CD4-positive, alpha-beta T cell (primary cell): ENCODE measurements at regions not wholly inside any gene's neighbourhood (a gene's known extent, or its start where the extent isn't known, plus 50 kb on each side); places are given as distances from the start of the nearest gene placed in this dataset.

Experiments
- ATAC-seq: fragments of 200-7000 bp; cut with Tn5 transposase; one replicate; pipeline ENCODE4 v1.10.0; 2022; ENCODE audit warnings: mild to moderate bottlenecking; ENCODE audit not compliant: poor library complexity
- CTCF ChIA-PET: fragments of 350-600 bp; sonication (Branson Sonifier 250); formaldehyde crosslinking; loops from one replicate; lab custom pipeline; 2021; ENCODE audit warnings: antibody characterized with exemption, inconsistent platforms; lab: Charles Lee
- POLR2A ChIA-PET: fragments of 350-600 bp; sonication (Branson Sonifier 250); formaldehyde crosslinking; loops from one replicate; lab custom pipeline; 2021; ENCODE audit warnings: antibody characterized with exemption, inconsistent platforms; lab: Charles Lee
- DNase-seq, 14 experiments: peaks; one replicate each; pipeline ENCODE4 v3.0.0-alpha.2; 2013 to 2020; ENCODE audit warnings: mixed read lengths in 2 of 14
- H3K27ac ChIP-seq, 2 donors: one replicate each; pipeline versions ENCODE4 v1.5.1 to v1.7.0; 2013; ENCODE audit warnings: low read length in 2 of 2, low read depth in 1 of 2, mild to moderate bottlenecking in 1 of 2
- H3K27me3 ChIP-seq, 2 experiments: 1 replicate in 1 of 2; 2 replicates in 1 of 2; pipeline versions ENCODE4 v1.6.1 to v1.7.0; 2013; ENCODE audit warnings: low read length in 2 of 2, control low read depth in 1 of 2, mild to moderate bottlenecking in 1 of 2, moderate library complexity in 1 of 2; ENCODE audit not compliant: insufficient read depth in 2 of 2, control insufficient read depth in 1 of 2
- H3K36me3 ChIP-seq: one replicate; pipeline ENCODE4 v1.6.1; 2013; ENCODE audit warnings: low read length, control low read depth; ENCODE audit not compliant: insufficient read depth
- H3K4me1 ChIP-seq: one replicate; pipeline ENCODE4 v1.6.1; 2013; ENCODE audit warnings: low read length, control low read depth; ENCODE audit not compliant: insufficient read depth
- H3K4me3 ChIP-seq: one replicate; pipeline ENCODE4 v1.5.1; 2013; ENCODE audit warnings: mild to moderate bottlenecking, low read length, moderate library complexity
- H3K9me3 ChIP-seq, 2 experiments: 1 replicate in 1 of 2; 2 replicates in 1 of 2; pipeline versions ENCODE4 v1.6.1 to v1.7.0; 2013; ENCODE audit warnings: low read length in 2 of 2, mild to moderate bottlenecking in 2 of 2, control low read depth in 1 of 2, moderate library complexity in 1 of 2; ENCODE audit not compliant: control insufficient read depth in 1 of 2, insufficient read depth in 1 of 2
- H3K27ac Mint-ChIP-seq: one replicate; pipeline ENCODE4 v1.8.0; 2020; ENCODE audit warnings: mixed read lengths
- H3K27me3 Mint-ChIP-seq: one replicate; pipeline ENCODE4 v1.8.0; 2021; ENCODE audit warnings: mixed read lengths
- H3K36me3 Mint-ChIP-seq: one replicate; pipeline ENCODE4 v1.8.0; 2021; ENCODE audit warnings: low read depth, mixed read lengths
- H3K4me1 Mint-ChIP-seq: one replicate; pipeline ENCODE4 v1.8.0; 2021; ENCODE audit warnings: low read depth, mixed read lengths
- H3K4me3 Mint-ChIP-seq: one replicate; pipeline ENCODE4 v1.8.0; 2020; ENCODE audit warnings: mild to moderate bottlenecking, mixed read lengths
- H3K9me3 Mint-ChIP-seq: one replicate; pipeline ENCODE4 v1.8.0; 2020; ENCODE audit warnings: mixed read lengths
- CTCF ChIP-seq: fragments of 200-600 bp; IDR thresholded peaks from one replicate; pipeline ENCODE4 v1.8.0; 2022; ENCODE audit warnings: antibody characterized with exemption, mild to moderate bottlenecking
- intact Hi-C, 2 experiments: fragments of 100-400 bp; cut with DNase I in 1 of 2; cut with micrococcal nuclease in 1 of 2; formaldehyde crosslinking; loops; one replicate each; pipeline versions ENCODE4 v1.15.1 to v1.9.0; 2023 to 2025; cut with DNase I, micrococcal nuclease

DNA sequence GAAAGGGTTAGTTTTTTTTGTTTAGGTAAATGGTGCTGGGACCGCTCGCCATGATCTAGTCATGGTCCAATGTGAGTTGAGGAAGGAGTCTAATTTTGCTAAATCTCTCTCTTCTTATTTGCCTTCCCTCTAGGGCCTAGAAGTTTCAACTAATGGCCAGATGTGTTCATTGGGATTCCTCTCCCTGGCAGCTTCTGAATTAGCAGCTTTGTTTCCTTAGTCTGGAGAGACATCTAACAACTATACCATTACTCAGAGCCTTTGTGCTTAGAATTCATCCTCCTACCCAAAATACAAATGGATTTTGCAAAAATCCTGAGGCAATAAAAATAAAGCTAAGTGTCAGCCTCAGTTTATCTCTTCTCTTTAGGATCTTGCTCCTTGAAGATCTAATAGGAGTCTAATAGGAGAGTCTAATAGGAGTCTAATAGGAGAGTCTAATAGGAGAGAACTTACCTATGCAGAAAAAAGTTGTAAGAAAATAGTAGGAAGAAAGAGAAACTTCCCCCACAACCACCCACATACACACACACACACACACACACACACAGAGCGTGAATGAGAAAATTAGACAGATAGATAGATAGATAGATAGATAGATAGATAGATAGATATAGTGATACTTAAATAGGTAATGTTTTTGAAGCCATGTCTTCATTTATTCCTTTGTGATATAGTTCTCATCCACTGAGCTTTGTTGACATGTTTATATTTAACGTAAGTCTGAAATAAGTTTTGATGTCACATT is 980.5 kb upstream of the CNTN5 start:
- ChIA-PET CTCF (no interaction called here), POLR2A (no interaction called here)
- no peak for TF ChIP-seq CTCF
- Histone ChIP-seq H3K9me3 (peaks cover 0 to 7% of the 10 kb centered on the region in 2 experiments), H3K27ac (no peak overlapping the region), H3K4me3 (no peak overlapping the region), H3K27me3 (no peaks in the 10 kb centered on the region), H3K4me1 (no peaks in the 10 kb centered on the region), H3K36me3 (no peaks in the 10 kb centered on the region)
- intact Hi-C loops: no loop called here
- Mint-ChIP-seq H3K9me3 (peaks cover 10% of the 10 kb centered on the region), H3K4me3 (no peak overlapping the region), H3K36me3 (no peaks in the 10 kb centered on the region), H3K27me3 (no peaks in the 10 kb centered on the region), H3K4me1 (no peaks in the 10 kb centered on the region), H3K27ac (no peak overlapping the region)
- DNase-seq (no peak), ATAC-seq (no peak)

- Mint-ChIP-seq H3K9me3 (peaks cover 10% of the 10 kb centered on the region), H3K4me1 (no peaks in the 10 kb centered on the region), H3K27me3 (no peaks in the 10 kb centered on the region), H3K27ac (no peak overlapping the region), H3K36me3 (no peaks in the 10 kb centered on the region), H3K4me3 (no peak overlapping the region)
- H3K27ac ChIP-seq: no peak overlapping the region
- ChIA-PET POLR2A (no interaction called here), CTCF (no interaction called here)
- no peak overlapping the region for H3K4me3 ChIP-seq
- H3K9me3 ChIP-seq: no peaks in the 10 kb centered on the region
- ATAC-seq (no peak), DNase-seq (no peak)
- no peaks in the 10 kb centered on the region for H3K4me1 ChIP-seq
- H3K36me3 ChIP-seq: no peaks in the 10 kb centered on the region
- no peaks in the 10 kb centered on the region for H3K27me3 ChIP-seq
- intact Hi-C loops: no loop called here
- TF ChIP-seq CTCF: no peak
Measured at GRCh38 chr11:98047647-98048046, 973.1 kb upstream of the CNTN5 start.

DNA sequence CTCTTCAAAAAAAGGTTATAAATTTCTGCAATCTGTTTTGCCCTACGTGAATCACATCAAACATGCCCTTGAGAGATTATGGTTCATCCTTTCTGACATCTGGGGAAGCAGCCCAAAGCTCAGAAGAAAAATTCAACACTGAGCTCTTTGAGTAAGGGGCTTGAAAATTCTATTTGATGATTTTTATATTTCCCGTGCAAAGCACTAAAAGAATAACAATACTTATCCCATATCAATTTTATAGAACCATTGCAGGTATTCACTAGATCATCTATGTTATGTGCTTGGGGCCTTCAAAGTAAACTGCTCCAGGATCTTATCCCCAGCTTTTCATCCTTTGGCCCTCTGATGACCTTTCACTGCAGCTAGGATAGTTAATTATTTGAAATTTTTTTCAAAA is 966.9 kb upstream of the CNTN5 start:
- H3K36me3 Mint-ChIP-seq: no peaks in the 10 kb centered on the region
- no peak for TF ChIP-seq CTCF
- Histone ChIP-seq H3K27ac (no peak overlapping the region), H3K36me3 (no peaks in the 10 kb centered on the region), H3K9me3 (peaks cover 0 to 3% of the 10 kb centered on the region in 2 experiments), H3K4me1 (no peaks in the 10 kb centered on the region), H3K4me3 (no peak overlapping the region), H3K27me3 (no peaks in the 10 kb centered on the region)
- DNase-seq (no peak), ATAC-seq (no peak)
- peaks cover 2% of the 10 kb centered on the region for H3K9me3 Mint-ChIP-seq
- H3K4me1 Mint-ChIP-seq: no peaks in the 10 kb centered on the region
- ChIA-PET CTCF (no interaction called here), POLR2A (no interaction called here)
- intact Hi-C loops: no loop called here
- no peak overlapping the region for H3K27ac Mint-ChIP-seq
- no peaks in the 10 kb centered on the region for H3K27me3 Mint-ChIP-seq
- H3K4me3 Mint-ChIP-seq: no peak overlapping the region
